ENCODE measurements at regions not wholly inside any gene's neighbourhood (a gene's known extent, or its start where the extent isn't known, plus 50 kb on each side); places are given as distances from the start of the nearest gene placed in this dataset.
"Not testable (repeated sequence)": the region's sequence is repeated elsewhere in the genome, so short reads cannot be mapped to it uniquely, and the experiment has no call there.

DNA sequence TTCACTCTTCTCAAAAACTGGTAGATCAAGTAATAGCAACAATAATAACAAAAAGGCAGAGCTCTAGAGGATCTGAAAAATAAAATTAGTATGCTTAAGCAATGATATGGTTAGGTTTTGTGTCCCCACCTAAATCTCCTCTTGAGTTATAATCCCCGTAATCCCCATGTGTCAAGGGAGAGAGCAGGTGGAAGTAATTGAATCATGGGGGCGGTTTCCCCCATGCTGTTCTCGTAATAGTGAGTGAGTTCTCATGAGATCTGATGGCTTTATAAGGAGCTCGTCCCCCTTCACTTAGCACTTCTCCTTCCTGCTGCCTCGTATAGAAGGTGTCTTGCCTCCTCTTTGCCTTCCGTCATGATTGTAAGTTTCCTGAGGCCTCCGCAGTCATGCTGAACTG lies 60.2 kb upstream of the ABHD2 start:
- no peak for DNase-seq (ENCODE audit: low spot score)

DNA sequence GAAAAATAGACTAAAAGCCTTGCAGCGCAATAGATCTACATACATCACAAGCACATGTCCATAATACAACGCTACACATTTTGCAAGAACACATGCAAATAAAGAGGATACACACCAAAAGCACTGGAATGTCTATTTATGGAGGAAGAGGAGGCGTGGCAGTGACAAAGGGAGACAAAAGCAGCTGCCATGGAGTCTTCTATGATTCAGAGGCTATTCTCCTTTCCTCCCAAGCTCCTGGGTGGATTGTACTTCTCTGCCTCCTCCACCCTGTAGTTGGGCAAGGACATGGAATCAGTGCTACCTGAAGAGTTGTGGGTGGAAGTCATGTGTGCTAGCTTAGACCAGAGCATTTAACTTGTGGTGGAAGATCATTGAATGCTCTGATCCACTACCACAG lies 57.9 kb upstream of the ABHD2 start:
- DNase-seq (ENCODE audit: low spot score), result no peak

DNA sequence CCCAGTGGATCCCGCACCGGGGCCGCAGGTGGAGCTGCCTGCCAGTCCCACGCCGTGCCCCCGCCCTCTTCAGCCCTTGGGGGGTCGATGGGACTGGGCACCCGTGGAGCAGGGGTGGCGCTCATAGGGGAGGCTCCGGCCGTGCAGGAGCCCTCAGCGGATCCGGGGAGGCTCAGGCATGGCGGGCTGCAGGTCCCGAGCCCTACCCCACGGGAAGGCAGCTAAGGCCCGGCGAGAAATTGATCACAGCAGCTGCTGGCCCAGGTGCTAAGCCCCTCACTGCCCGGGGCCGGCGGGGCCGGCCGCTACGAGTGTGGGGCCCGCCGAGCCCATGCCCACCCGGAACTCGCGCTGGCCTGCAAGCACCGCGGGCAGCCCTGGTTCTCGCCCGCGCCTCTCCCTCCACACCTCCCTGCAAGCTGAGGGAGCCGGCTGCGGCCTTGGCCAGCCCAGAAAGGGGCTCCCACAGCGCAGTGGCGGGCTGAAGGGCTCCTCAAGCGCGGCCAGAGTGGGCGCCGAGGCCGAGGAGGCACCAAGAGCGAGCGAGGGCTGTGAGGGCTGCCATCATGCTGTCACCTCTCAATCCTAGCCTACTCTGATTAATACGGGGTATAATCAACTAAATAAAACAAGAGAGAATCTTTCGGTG lies 56.5 kb upstream of the ABHD2 start:
- DNase-seq (ENCODE audit: low spot score), result not testable (repeated sequence)

DNA sequence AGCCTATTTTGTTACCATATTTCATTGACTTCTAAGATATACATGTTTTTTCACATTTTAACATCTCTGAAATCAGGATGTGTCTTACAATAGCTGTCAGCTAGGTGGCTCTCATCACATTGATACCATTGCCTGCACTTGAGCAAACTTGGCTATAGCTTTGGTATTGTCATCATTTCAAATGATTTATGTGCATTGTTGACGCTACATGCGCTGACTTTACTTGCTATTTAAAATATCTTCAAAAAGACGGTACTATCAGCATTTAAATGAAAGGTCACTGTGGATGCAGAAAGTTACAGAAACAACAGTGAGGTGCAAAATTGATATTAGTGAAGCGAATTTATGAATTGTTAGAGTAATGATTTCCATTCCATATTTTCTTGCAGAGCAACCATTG lies 54.0 kb upstream of the ABHD2 start:
- no peak for DNase-seq (ENCODE audit: low spot score)

DNA sequence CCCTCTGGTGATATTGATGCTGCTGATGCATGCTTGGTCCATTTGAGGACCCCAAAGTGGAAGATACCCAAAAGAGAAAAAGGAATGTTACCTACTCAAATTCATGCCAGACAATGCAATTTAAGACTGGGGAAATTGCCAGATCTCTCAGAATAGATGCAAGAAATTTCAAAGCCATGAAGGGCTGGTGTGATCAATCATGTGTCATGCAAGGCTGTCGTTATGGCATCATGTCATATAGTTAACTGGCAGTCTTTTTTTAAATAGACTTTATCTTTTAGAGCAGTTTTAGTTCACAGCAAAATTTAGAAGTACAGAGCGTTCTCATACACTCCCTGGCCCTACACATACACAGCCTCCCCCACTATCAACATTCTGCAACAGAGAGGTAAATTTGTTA lies 53.1 kb upstream of the ABHD2 start:
- no peak for DNase-seq (ENCODE audit: low spot score)

DNA sequence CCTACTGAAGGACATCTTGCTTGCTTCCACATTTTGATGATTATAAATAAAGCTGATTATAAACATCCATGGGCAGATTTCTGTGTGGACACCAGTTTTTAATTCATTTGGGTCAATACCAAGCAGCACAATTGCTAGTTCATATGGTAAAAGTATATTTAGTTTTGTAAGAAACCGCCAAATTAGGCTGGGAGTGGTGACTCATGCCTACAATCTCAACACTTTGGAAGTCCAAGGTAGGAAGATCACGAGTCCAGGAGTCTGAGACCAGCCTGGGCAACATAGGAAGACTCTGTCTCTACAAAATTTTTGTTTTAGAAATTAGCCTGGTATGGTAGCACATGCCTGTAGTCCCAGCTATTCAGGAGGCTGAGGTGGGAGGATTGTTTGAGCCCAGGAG lies 52.6 kb upstream of the ABHD2 start:
- DNase-seq (ENCODE audit: low spot score), result no peak

DNA sequence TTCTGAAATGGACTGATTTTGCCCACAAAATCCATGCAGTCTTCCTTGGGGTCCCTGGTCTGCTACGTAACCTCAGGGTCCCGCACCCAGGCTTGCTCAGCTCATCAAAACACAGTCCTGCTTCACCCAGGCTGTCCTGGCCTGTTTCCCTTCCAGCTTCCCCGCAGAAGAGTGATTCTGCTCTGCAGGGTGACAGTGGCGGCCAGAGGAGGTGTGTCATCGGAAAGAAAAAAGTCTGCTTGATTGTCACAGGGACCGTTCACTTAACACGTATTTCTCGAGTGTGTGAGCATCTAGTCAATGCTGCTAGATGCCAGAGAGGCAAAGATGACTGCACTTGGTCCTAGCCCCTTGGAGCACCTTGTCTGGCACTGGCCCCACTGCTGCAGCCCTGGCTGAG lies 50.1 kb upstream of the ABHD2 start:
- no peak for DNase-seq (ENCODE audit: low spot score)

All from germinal center (tissue), 1 donor.